IPS-15b (cell line): ENCODE measurements at regions not wholly inside any gene's neighbourhood (a gene's known extent, or its start where the extent isn't known, plus 50 kb on each side); places are given as distances from the start of the nearest gene placed in this dataset.

Source experiments
- H3K27me3 ChIP-seq: one replicate; pipeline ENCODE4 v1.6.1; 2013; ENCODE audit warnings: low read length; ENCODE audit not compliant: control insufficient read depth, insufficient read depth
- H3K36me3 ChIP-seq: one replicate; pipeline ENCODE4 v1.6.1; 2013; ENCODE audit warnings: low read length; ENCODE audit not compliant: control insufficient read depth, insufficient read depth
- H3K4me1 ChIP-seq: one replicate; pipeline ENCODE4 v1.6.1; 2013; ENCODE audit warnings: mild to moderate bottlenecking, low read length; ENCODE audit not compliant: control insufficient read depth, insufficient read depth
- H3K4me3 ChIP-seq: one replicate; pipeline ENCODE4 v1.5.1; 2013; ENCODE audit warnings: low read depth, low read length
- H3K9ac ChIP-seq: one replicate; pipeline ENCODE4 v1.6.1; 2013; ENCODE audit warnings: low read depth, mild to moderate bottlenecking, low read length
- H3K9me3 ChIP-seq: one replicate; pipeline ENCODE4 v1.6.1; 2013; ENCODE audit warnings: mild to moderate bottlenecking, low read length; ENCODE audit not compliant: control insufficient read depth, insufficient read depth

DNA sequence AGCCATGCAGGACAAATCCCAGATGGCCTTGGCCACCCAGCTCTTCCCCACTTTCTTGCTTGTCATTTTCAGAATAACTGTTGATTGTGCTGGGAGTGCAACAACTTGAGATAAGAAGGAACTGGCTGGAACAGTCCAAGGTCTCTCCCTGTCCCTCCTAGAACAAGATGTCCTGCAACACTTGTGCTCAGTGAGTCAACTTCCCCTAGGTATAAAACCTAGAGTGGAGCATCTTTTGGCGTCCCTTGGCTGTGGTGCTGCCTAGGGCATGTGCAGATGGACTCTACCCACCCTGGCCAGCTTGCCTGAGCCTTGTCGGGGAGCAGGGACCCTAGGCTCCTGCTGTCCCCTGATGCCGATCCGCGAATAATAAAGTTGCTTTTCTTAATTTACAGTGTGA, 50.7 kb upstream of the SLC22A11 start:
- Histone ChIP-seq H3K9ac (no peak overlapping the region), H3K9me3 (no peaks in the 10 kb centered on the region), H3K27me3 (peaks cover 4% of the 10 kb centered on the region), H3K4me1 (no peaks in the 10 kb centered on the region), H3K4me3 (no peak overlapping the region), H3K36me3 (no peaks in the 10 kb centered on the region)
